Neural cell (in vitro differentiated cells): ENCODE measurements at regions not wholly inside any gene's neighbourhood (a gene's known extent, or its start where the extent isn't known, plus 50 kb on each side); places are given as distances from the start of the nearest gene placed in this dataset.

Experiments
- H2AFZ ChIP-seq: fragments of 200-600, 300-800 bp; sonication (generic), shearing (Covaris generic); 2 replicates; pipeline ENCODE4 v1.6.0; 2014; ENCODE audit warnings: low read depth, mild to moderate bottlenecking, antibody characterized with exemption, low read length, moderate library complexity
- H3F3A ChIP-seq: fragments of 200-600 bp; shearing (Covaris generic); 2 replicates; pipeline ENCODE4 v1.6.1; 2016; ENCODE audit warnings: mild to moderate bottlenecking, moderate library complexity, mixed read lengths, antibody characterized with exemption, low read length; ENCODE audit not compliant: insufficient read depth, poor library complexity, severe bottlenecking
- H3K27ac ChIP-seq: fragments of 200-600, 300-800 bp; sonication (generic), shearing (Covaris generic); 2 replicates; pipeline ENCODE4 v1.5.1; 2014; ENCODE audit warnings: mild to moderate bottlenecking, low read length, moderate library complexity
- H3K27me3 ChIP-seq: fragments of 300-800, 200-600 bp; sonication (generic), shearing (Covaris generic); 2 replicates; pipeline ENCODE4 v1.6.0; 2014; ENCODE audit warnings: mild to moderate bottlenecking, low read depth, low read length, moderate library complexity; ENCODE audit not compliant: insufficient read depth
- H3K36me3 ChIP-seq: fragments of 300-800, 200-600 bp; sonication (generic), shearing (Covaris generic); 2 replicates; pipeline ENCODE4 v1.5.1; 2014; ENCODE audit warnings: mild to moderate bottlenecking, antibody characterized with exemption, low read length, moderate library complexity; ENCODE audit not compliant: insufficient read depth
- H3K4me2 ChIP-seq: fragments of 300-800, 200-600 bp; sonication (generic), shearing (Covaris generic); 2 replicates; pipeline ENCODE4 v1.6.0; 2014; ENCODE audit warnings: mild to moderate bottlenecking, low read length
- H3K4me3 ChIP-seq: fragments of 300-800, 200-600 bp; sonication (generic), shearing (Covaris generic); 2 replicates; pipeline ENCODE4 v1.5.1; 2014; ENCODE audit warnings: mild to moderate bottlenecking, low read length, moderate library complexity
- H3K79me2 ChIP-seq: fragments of 200-600 bp; shearing (Covaris generic); replicated peaks from 2 replicates; pipeline ENCODE4 v1.6.0; 2014; ENCODE audit warnings: mild to moderate bottlenecking, low read length, moderate library complexity; ENCODE audit not compliant: insufficient read depth
- H3K9ac ChIP-seq: fragments of 300-800, 200-600 bp; sonication (generic), shearing (Covaris generic); 2 replicates; pipeline ENCODE4 v1.6.1; 2016; ENCODE audit warnings: mild to moderate bottlenecking, low read length, mixed read lengths
- H3K9me2 ChIP-seq: fragments of 200-600 bp; shearing (Covaris generic); 2 replicates; pipeline ENCODE4 v1.6.1; 2016; ENCODE audit warnings: mild to moderate bottlenecking, low read length, mixed read lengths; ENCODE audit not compliant: insufficient read depth
- H3K9me3 ChIP-seq: fragments of 200-600, 300-800 bp; sonication (generic), shearing (Covaris generic); 2 replicates; pipeline ENCODE4 v1.6.1; 2016; ENCODE audit warnings: mild to moderate bottlenecking, mixed run types, low read length, moderate library complexity, mixed read lengths
- H4K20me1 ChIP-seq: fragments of 200-600 bp; shearing (Covaris generic); 2 replicates; pipeline ENCODE4 v1.6.1; 2016; ENCODE audit warnings: mild to moderate bottlenecking, mixed run types; ENCODE audit not compliant: insufficient read depth
- EP300 ChIP-seq: fragments of 450-650 bp; conservative IDR thresholded peaks from 2 replicates; pipeline ENCODE4 v1.6.1; 2014; ENCODE audit warnings: antibody characterized with exemption, mild to moderate bottlenecking, moderate library complexity; ENCODE audit not compliant: poor library complexity, severe bottlenecking
- EZH2 ChIP-seq: fragments of 200-600, 300-800 bp; shearing (Covaris generic), sonication (generic); IDR thresholded peaks from 2 replicates; pipeline ENCODE4 v1.6.1; 2014; ENCODE audit warnings: antibody characterized with exemption, low read length, borderline replicate concordance, mild to moderate bottlenecking; ENCODE audit not compliant: insufficient read depth, poor library complexity, severe bottlenecking
- MXI1 ChIP-seq: fragments of 450-650 bp; conservative IDR thresholded peaks from 2 replicates; pipeline ENCODE4 v1.6.1; 2014; ENCODE audit warnings: antibody characterized with exemption, mild to moderate bottlenecking; ENCODE audit not compliant: poor library complexity, severe bottlenecking
- POLR2AphosphoS5 ChIP-seq: IDR thresholded peaks from 2 replicates; pipeline ENCODE4 v1.6.1; 2012
- RAD21 ChIP-seq: fragments of 450-650 bp; conservative IDR thresholded peaks from 2 replicates; pipeline ENCODE4 v1.6.1; 2014; ENCODE audit warnings: antibody characterized with exemption, mild to moderate bottlenecking, moderate library complexity
- SMC3 ChIP-seq: fragments of 450-650 bp; conservative IDR thresholded peaks from 2 replicates; pipeline ENCODE4 v1.6.1; 2014; ENCODE audit warnings: antibody characterized with exemption, mild to moderate bottlenecking, moderate library complexity; ENCODE audit not compliant: poor library complexity
- TAF1 ChIP-seq: IDR thresholded peaks from 2 replicates; pipeline ENCODE4 v1.6.1; 2012; ENCODE audit warnings: low read depth
- TF ChIP-seq, protein P1 (sequence below): IDR thresholded peaks from 2 replicates; pipeline ENCODE4 v1.6.1; 2012; ENCODE audit warnings: borderline replicate concordance
- TF ChIP-seq, protein P2 (sequence below): fragments of 450-650 bp; IDR thresholded peaks from 2 replicates; pipeline ENCODE4 v1.5.1; 2014; ENCODE audit warnings: antibody characterized with exemption, mild to moderate bottlenecking, moderate library complexity; ENCODE audit not compliant: poor library complexity, severe bottlenecking

- TF ChIP-seq TAF1 (no peak), EP300 (no peak), SMC3 (no peak), EZH2 (no peak), POLR2AphosphoS5 (no peak), RAD21 (no peak), MXI1 (no peak)
- TF ChIP-seq, protein P1, sequence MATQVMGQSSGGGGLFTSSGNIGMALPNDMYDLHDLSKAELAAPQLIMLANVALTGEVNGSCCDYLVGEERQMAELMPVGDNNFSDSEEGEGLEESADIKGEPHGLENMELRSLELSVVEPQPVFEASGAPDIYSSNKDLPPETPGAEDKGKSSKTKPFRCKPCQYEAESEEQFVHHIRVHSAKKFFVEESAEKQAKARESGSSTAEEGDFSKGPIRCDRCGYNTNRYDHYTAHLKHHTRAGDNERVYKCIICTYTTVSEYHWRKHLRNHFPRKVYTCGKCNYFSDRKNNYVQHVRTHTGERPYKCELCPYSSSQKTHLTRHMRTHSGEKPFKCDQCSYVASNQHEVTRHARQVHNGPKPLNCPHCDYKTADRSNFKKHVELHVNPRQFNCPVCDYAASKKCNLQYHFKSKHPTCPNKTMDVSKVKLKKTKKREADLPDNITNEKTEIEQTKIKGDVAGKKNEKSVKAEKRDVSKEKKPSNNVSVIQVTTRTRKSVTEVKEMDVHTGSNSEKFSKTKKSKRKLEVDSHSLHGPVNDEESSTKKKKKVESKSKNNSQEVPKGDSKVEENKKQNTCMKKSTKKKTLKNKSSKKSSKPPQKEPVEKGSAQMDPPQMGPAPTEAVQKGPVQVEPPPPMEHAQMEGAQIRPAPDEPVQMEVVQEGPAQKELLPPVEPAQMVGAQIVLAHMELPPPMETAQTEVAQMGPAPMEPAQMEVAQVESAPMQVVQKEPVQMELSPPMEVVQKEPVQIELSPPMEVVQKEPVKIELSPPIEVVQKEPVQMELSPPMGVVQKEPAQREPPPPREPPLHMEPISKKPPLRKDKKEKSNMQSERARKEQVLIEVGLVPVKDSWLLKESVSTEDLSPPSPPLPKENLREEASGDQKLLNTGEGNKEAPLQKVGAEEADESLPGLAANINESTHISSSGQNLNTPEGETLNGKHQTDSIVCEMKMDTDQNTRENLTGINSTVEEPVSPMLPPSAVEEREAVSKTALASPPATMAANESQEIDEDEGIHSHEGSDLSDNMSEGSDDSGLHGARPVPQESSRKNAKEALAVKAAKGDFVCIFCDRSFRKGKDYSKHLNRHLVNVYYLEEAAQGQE = no peak
- TF ChIP-seq, protein P2, sequence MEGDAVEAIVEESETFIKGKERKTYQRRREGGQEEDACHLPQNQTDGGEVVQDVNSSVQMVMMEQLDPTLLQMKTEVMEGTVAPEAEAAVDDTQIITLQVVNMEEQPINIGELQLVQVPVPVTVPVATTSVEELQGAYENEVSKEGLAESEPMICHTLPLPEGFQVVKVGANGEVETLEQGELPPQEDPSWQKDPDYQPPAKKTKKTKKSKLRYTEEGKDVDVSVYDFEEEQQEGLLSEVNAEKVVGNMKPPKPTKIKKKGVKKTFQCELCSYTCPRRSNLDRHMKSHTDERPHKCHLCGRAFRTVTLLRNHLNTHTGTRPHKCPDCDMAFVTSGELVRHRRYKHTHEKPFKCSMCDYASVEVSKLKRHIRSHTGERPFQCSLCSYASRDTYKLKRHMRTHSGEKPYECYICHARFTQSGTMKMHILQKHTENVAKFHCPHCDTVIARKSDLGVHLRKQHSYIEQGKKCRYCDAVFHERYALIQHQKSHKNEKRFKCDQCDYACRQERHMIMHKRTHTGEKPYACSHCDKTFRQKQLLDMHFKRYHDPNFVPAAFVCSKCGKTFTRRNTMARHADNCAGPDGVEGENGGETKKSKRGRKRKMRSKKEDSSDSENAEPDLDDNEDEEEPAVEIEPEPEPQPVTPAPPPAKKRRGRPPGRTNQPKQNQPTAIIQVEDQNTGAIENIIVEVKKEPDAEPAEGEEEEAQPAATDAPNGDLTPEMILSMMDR = no peak
- no peak overlapping the region for H3K4me3 ChIP-seq
- H3K4me2 ChIP-seq = no peak overlapping the region
- no peaks in the 10 kb centered on the region for H3K27me3 ChIP-seq
- H3F3A ChIP-seq = no peaks in the 10 kb centered on the region
- no peaks in the 10 kb centered on the region for H3K79me2 ChIP-seq
- H3K27ac ChIP-seq = no peak overlapping the region
- no peak overlapping the region for H2AFZ ChIP-seq
- H3K9me3 ChIP-seq = no peaks in the 10 kb centered on the region
- no peak overlapping the region for H3K9ac ChIP-seq
- H4K20me1 ChIP-seq = no peaks in the 10 kb centered on the region
- H3K36me3 ChIP-seq = no peaks in the 10 kb centered on the region
- H3K9me2 ChIP-seq = no peaks in the 10 kb centered on the region
Measured at GRCh38 chr2:13050764-13051163, 334.0 kb downstream of the TRIB2 start.

DNA sequence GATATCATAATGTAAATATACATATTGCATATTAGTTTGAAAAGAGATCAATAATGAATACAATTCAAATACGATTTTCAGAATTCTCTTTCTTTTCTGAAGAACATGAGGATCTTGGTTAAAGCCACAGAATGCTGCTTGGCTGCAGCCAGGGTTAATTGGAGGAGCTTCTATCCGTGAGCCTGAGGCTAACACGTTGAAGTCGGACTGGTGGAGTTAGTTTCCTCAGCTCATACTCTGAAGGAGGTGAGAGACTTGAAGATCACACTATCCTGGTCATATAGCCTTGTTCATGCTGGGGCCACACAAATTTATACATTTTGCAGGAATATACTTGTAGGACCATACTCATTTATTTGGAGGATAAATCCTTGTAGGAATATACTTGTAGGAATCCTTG lies 335.8 kb downstream of the TRIB2 start:
- H3K9ac ChIP-seq = no peak overlapping the region
- TF ChIP-seq EZH2 = no peak
- no peak for TF ChIP-seq RAD21

GRCh38 chr2:13056259-13056843 lies 339.6 kb downstream of the TRIB2 start:
- TF ChIP-seq EP300 (no peak), TAF1 (no peak), SMC3 (peak; percentile 70), MXI1 (no peak), POLR2AphosphoS5 (no peak), RAD21 (peak; percentile 76)
- TF ChIP-seq, protein P2 = peak; percentile 73
- TF ChIP-seq, protein P1 = no peak
- no peaks in the 10 kb centered on the region for H4K20me1 ChIP-seq
- H3F3A ChIP-seq = no peaks in the 10 kb centered on the region

More for the DNA sequence above, 335.8 kb downstream of the TRIB2 start:
- Histone ChIP-seq H3K27ac (no peak overlapping the region), H3K4me2 (no peak overlapping the region), H3K79me2 (no peaks in the 10 kb centered on the region), H3K4me3 (no peak overlapping the region), H3F3A (no peaks in the 10 kb centered on the region), H3K27me3 (no peaks in the 10 kb centered on the region), H4K20me1 (no peaks in the 10 kb centered on the region), H3K9me2 (no peaks in the 10 kb centered on the region), H2AFZ (no peak overlapping the region), H3K36me3 (no peaks in the 10 kb centered on the region), H3K9me3 (no peaks in the 10 kb centered on the region)

More at GRCh38 chr2:13056259-13056843, 339.6 kb downstream of the TRIB2 start:
- Histone ChIP-seq H3K9me2 (no peaks in the 10 kb centered on the region), H3K9me3 (no peaks in the 10 kb centered on the region), H3K27ac (no peak overlapping the region), H3K9ac (no peak overlapping the region), H3K79me2 (no peaks in the 10 kb centered on the region), H3K4me3 (no peak overlapping the region), H3K36me3 (no peaks in the 10 kb centered on the region), H3K27me3 (no peaks in the 10 kb centered on the region), H3K4me2 (no peak overlapping the region), H2AFZ (no peak overlapping the region)
